ENCODE measurements at regions not wholly inside any gene's neighbourhood (a gene's known extent, or its start where the extent isn't known, plus 50 kb on each side); places are given as distances from the start of the nearest gene placed in this dataset.

DNA sequence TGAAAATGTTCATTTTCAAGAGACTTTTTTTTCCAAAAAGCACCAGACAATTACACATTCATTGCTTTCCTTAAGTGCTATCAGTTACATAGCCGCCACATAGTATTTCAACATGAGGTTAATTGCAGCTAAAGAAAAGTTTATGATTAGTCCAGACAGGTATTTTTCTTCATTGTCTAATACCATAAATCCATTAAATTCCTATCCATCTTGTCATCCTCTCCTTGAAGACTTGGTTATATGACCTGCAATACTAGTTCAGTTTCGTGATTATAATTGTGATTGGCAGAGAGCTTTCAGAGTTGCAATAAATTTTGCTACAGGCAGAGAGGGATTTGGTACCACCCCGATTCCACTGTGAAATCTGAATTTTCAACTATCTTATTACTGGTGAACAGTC lies 437.7 kb downstream of the GPATCH2 start:
- no peak for DNase-seq

DNA sequence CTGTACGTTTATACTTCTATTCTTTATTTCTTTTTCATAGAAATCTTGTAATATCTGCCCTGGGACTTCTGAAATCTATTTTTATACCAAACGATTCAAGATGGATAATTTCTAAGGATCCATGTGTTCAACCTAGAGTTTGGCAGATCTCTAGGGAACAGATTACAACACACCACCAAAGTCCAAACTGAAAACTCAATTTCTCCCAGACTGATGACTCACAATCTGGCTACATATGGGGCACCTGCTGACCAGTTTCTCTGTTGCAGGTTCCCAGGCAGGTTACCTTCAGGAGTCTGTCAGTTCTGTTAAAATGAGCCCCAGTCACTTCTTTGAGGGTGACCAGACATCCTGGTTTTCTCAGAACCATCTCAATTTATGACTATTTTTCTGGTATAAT lies 439.4 kb downstream of the GPATCH2 start:
- no peak for DNase-seq

DNA sequence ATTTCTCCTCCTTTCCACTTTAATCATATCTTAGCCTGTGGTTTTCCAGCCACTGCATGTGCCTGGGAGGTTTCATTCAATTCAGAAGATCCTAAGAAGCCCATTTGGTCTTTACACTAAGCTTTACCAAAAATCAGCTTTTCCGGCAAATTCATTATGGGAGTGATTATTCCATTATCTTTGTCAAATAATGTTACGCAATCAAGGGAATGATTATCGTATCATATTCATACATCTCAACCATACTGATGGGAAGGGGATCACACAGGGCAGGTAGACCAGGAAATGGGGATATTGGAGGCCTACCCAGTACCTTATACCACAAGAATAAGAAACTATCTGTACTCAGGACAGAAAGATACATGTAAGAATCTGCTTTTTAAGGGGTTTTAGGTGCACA lies 440.5 kb downstream of the GPATCH2 start:
- DNase-seq, result no peak

DNA sequence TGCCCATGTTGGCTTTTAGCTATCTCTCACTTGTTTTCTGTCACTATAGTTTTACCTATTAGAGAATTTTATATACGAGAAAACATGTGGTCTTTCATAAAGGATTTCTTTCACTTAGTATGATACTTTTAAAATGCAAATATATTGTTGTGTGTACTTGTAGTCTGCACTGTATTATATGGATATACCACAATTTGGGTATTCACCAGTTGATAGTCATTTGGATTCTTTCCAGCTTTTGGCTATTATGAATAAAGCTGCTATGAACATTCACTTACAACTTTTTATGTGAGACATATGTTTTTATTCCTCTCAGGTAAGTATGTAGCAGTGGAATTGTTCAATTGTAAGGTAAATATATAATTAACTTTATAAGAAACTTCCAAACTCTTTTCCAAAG lies 441.5 kb downstream of the GPATCH2 start:
- no peak for DNase-seq

DNA sequence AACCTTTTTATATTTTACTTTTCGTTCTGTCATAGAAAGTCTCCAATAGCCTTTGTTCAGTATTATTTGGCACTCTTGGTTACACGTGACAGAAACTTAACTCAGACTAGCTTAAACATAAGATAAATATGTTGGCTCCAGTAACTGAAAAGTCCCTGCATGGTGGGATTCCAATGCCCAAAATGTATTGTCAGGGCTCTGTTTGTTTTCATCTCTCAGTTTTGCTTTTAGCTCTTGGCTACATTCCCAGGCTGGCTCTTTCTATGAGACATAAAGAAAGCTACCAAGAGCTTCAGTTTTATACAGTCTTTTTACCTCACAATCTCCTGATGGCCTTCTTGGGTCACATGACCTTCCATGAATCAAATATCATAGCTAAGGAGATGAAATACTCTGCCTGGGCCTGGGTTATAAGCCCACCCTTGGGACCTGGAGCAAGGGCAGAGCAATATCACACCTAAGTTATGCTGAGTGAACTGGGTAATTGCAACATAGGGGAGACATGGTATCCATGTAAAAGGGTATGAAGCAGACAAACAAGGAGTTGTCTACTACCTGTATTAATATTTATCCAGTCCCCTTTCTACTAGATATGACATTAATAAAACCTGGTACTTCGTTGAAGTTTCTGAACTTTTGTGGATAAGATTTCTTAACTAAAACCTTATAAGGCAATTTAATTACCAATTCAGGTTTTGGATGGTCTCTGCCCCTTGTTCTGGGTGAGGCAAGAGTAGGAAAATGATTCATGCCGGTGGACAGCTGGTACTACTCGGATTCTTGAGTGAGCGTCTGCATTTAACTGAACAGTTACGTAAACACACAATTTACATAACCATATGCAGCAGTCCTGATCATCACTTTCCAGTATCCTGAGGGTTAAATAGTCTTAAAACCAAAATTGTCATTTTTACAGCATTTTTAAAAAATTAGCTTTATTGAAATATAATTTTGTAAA lies 442.3 kb downstream of the GPATCH2 start:
- DNase-seq, result no peak

DNA sequence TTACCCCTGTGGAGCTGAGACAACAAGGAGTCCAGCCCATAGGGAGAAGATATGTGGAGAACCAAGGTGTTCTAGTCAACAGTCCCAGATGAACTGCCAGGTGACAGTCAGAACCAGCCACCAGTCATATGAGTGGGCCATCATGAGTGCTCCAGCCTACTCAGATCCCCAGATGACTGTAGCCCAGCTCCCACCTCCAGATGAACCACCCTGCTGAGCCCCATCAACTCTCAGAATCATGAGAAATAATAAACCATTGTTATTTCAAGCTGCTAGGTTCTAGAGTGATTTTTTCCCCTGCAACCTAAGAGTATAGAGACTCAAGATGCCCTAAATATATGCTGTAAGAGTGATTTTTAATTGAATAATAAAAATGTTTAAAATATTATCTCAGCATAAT lies 444.2 kb downstream of the GPATCH2 start:
- DNase-seq, result no peak

DNA sequence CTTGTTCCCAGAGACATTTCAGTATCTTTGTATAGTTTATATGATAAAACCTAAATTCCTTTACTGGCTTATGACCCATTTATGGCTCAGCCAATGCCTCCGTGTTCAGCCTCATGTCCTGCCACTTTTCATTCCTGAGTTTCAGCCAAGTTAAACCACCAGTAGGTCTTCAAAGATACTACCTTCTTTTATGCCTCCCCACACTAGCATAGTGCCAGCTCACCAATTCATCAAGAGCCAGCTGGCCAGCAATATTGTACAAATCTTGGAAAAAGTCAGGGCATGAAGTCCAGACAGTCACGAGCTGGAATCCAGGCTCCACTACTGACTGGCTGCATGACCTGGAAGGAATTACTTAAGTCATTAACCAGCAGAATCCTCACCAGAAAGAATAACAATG lies 446.0 kb downstream of the GPATCH2 start:
- no peak for DNase-seq

DNA sequence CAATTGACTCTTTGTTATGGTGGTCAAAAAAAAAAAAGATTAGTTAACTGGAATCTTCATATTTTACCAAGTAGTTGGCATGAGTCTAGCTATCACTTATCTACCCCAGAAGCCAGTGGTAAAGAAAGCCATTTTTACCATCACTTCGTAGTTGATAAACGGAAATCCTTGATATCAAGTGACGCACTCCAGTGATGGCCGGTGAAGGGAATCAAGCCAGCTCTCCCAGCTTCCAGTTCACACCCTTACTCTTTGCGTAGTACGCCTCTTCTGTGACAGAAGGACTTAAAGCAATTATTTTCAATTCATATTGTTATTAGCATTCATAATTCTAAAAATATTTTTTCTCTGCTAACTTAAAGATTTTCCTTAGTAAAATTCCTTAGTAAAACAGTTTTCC lies 447.9 kb downstream of the GPATCH2 start:
- DNase-seq, result no peak

DNA sequence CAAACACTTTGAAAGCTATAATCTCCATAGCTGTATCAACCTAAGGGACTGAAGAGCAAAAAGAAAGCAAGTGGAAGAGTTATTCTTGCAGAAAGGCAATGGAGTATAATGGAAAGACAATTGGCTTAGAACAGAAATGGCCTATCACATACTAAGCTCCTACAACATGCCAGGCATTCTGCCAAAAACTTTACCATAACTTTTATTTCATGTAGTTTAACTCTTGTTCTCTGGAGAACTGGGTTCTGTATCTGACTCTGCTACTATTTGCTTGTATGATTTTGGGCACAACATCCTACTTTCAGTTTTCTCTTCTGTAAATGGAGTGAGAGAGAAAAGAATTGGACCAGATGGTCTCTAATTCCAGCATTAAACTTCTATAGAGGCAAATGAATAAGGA lies 449.1 kb downstream of the GPATCH2 start:
- no peak for DNase-seq

DNA sequence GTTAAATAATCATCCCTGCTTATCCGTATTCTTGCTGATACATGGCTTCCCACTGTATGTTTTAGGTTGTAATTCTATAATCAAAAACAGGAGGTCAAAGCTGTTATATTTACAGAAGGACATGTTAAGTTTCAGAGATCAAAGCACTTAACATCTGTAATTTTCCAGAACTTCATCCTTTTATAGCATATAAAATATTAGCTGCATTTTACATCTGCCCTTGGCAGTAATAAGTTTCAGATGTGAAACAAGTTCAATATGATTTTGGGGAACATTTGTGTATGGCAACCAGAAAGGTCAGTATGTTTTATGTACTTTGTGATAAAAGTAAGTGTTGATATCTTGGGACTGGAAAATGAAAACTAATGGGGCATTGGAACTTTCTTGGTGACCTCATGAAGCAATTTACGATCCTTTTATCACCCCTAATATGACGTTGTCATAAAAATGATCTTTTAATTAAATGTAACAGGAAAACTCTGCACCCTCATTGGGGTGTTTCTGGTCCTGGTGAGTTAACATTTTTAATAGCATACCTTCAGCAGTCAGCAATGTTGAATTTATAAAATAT lies 449.6 kb downstream of the GPATCH2 start:
- no peak for DNase-seq

DNA sequence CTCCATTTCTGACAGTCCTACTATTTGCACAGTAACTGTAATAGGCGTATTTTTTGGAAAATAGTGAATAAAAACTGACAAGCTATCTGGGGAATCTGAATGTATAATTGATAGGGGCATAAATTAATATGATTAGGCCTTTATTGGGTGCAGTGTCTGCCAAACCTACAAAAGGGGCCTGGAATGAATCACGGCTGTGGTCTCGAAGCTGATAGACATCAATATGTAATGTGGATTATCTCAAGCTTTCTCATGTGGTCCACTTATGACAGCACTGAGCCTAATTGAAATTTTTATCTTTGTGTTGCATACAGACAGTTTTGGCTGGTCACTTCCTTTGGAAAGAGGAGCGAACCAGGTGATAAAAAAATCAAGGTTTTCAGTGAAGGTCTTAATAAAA lies 450.4 kb downstream of the GPATCH2 start:
- DNase-seq, result no peak

DNA sequence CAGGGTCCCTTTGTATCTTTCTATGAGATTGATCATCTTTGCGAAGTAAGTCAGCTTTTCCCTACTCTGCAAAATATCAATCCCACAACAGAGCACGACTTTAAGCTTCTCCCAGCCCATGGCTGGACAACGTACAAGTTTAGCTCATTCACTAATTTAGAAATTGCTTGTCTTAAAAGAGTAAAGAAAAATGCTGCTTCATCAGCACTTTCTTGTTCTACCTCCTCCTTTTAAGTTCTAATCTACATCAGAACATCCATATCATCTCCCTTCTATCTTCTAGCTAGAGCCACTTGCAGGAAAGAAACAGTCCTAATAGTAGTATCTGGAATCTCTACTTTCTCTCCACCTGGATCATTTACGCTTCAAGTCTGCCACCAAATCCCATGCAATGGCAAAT lies 441.2 kb upstream of the ESRRG start:
- DNase-seq, result no peak

DNA sequence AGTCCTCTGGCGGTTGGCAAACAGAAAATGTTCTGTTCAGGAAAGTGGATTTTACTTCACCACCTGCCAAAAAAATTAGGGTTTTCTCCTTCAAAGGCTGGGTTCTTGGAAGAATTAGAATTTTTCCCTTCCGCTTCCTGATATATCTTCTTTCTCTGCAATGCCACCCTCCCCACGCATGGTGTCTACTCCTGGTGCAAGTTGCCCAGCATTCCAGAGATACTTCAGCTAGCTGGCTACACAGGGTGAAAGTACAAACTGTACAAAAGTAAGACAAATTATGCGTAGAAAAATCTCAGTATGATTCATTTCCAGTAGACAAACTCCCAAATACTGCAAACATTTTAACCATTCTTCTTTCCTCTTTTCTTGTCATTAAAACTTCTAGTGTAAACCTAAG lies 430.1 kb upstream of the ESRRG start:
- no peak for DNase-seq

DNA sequence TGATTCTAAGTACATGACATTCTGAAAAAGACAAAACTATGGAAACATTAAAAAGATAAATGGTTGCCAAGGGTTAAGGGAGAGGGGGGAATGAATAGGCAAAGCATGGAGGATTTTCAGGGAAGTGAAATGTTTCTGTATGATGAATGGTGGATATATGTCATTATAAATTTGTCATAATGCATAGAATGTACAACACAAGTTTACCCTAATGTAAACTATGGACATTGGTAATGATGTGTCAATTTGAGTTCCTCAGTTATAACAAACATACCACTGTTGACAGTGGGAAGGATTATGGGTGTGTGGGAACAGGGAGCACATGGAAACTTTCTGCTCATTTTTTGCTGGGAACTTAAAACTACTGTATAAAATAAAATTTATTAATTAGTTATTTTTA lies 427.1 kb upstream of the ESRRG start:
- DNase-seq, result no peak

DNA sequence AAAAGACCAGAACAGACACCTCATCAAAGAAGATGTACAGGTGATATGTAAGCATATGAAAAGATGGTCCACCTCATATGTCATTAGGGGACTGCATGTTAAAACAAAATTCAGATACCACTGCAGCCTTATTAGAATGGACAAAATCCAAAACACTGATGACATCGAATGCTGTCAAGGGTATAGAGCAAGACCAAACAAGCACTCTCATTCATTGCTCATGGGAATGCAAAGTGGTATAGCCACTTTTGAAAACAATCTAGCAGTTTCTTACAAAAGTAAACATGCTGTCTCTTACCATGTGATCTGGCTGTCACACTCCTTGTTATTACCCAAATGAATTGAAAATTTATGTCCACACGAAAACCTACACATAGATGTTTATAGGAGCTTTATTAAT lies 426.6 kb upstream of the ESRRG start:
- DNase-seq, result no peak

DNA sequence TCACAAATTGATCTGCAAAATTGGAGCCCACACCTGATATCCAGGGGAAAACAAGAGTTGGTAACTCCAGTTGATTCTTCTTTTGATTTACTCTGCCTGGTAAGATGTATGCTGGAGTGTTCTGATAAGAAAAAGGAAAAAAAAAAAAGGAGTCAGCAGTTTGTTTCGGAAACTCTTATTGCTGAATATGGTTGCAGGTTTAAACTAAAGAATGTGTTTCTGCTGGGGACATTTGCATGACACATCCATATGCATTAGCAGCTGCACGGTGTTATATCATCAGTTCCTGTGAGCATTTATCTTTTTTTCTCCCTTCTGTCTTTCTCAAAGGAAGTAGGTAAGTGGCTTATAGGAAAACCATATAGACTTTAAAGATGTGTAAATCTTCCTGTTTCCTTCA lies 418.5 kb upstream of the ESRRG start:
- DNase-seq, result no peak

DNA sequence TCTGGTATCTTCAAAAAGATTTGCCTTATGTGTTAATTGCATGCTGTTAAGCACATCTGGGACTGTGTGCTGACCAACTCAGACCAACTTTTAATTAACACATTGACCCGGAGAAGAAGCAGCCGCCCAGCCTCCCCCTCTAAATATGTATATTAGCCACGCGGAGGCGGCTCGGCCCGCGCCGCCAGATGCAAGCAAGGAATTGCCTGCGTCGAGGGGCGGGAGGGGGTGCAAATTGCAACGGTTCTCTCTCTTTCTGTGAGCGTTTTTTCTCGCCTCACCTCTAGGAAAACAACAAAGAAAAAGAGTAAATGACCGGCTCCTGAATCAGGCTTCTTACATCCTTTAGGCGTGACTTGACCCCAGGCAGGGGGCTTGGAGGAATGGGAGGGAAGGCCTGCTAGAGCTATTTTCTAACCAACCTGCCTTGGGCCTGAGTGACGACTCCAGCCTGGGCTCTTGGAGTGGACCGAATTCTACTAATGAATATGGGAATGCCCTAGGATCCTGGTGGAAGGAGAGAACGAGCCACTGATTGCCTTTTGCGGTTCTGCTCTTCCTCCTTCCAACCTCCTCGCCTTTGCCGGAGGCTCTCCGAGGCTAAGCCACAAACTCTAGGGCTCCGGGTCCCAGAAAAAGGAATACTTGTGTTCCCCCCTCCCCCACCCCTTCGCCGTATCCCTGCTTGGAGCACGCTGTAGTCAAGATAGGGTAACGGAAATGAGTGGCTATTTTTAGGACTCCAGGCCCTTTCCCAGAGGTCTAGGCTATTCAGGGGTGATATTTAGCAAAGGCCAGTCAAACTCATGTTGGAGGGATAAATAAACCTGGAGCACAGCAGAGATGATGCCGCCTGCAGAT lies 417.0 kb upstream of the ESRRG start:
- no peak for DNase-seq

DNA sequence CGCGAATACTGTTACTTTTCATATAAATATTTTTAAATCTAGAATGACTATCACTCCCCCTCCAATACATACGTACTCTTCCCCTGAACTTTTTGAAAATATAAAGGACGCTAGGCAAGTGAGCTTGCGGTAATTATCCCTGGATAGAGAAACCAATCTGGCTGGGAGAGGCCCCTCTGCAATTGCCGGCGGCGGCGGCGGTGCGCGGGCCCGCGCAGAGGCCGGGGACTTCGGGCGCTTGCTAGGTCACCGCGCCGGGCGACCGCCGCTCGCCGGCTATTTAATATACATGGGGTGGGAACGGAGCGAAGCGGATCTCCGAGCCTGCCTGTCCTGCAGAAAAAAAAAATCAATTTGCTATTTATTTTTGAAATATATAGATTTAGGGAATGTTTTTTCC lies 416.3 kb upstream of the ESRRG start:
- DNase-seq, result no peak

DNA sequence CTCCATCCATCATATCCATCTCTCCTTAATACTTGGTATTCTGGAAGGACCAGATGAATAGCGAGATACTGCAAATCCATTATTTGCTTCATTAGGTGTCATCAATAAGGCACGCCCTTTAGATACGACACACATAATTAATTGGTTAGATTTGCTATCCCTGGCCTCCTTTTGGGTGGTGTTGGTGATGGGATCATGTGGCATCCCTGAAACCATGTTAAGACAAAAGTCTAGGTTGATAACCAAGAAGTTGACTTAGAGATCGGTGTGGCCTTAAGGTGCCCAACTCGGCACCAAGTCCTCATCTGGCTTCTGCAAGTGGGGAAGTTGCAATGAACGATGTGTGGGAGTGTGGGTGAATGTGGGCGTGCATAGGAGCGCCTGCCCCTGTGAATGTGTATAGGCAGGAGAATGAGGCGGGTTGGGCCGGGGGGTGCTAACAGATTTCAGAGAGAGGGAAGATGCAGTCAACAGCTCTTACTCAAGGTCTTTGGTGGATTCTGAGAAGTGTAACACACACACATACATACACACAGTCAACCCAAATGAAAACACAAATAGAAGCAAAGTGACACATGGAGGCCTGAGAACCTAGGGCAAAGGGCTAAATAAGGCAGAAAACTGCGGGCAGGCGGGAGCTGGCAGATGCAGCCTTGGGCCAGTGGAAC lies 415.7 kb upstream of the ESRRG start:
- no peak for DNase-seq

DNA sequence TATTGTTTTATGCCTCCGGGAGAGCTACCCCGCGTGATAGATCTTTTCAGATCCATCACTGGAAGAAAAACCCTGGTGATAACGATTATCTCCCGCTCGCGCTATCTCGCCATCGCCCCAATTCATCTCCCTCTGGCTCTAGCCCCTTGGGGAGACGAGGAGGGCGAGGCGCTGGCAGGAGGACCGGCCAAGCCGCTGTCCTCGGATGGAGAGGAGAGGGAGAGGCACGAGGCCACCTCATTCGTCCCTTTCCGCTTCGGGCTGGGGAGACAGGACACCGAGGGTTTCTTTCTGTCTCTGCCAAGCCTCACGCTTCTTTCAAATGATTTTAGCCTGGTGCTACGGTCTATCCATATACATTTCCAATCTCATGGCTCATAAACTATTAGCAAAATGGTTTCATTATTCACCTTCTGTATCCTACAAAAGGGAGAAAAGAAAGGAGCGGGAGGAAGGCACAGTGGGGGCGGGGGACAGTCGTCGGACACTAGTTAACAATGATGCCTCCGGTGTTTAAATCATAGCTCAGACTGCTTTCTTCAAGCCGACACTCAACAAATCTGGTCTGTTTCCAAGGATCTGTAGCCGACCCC lies 415.0 kb upstream of the ESRRG start:
- DNase-seq, result no peak

DNA sequence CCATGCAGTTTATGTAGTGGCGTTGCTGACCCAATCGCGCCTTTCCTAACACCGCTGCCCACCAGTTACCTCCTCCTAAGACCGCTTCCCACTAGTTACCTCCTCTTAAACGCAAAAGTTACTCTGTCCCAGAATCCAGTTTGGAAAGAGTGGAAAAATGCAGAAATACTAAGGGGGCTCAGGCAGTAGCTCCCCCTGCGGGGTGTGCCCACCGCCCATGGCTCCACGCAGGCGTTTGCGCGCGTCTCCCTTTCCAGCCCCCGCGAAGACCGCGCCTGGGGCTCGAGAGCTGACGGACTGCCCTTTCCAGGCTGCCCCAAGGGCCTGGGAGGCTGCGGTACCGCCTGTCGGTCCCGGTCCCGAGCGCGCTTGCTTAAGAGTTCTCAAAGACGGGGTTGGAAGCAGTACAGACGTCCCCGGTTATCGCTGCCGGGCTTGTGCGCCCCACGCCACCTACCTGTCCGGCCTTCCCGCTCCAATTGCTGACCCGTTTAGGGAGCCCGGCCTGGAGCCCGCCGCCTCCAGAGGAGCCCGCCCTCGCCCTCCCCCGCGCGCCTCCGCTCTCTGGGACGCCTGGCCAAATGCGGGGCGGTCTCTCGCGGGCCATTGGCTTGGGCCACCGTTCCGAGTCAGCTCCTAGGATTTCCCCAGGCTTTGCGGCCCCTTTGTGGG lies 414.1 kb upstream of the ESRRG start:
- DNase-seq, result no peak

DNA sequence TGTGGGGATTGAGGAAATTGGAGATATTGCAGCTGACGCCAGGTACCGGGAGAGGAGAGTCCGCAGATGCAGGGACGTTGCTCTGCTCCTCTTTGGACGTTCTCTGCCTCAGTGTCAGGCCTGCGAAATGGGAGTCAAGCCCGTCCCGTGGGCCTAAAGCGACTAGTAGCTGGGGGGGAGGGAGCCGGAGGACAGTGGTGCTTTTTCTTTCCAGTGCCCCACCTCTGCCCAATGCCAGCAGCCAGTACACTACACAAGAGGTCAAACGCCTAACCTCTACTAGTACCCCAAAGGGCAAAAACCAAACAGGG lies 413.6 kb upstream of the ESRRG start:
- no peak for DNase-seq

Data from NCI-H2029 (cell line).